Epithelial cell of proximal tubule (primary cell): ENCODE measurements at regions not wholly inside any gene's neighbourhood (a gene's known extent, or its start where the extent isn't known, plus 50 kb on each side); places are given as distances from the start of the nearest gene placed in this dataset.

Experiments
- DNase-seq: peaks from one replicate; pipeline ENCODE4 v3.0.0-alpha.2; 2011; ENCODE audit warnings: low read depth
- H3K4me3 ChIP-seq: 2 replicates; pipeline ENCODE4 v1.5.1; 2011; ENCODE audit warnings: low read depth, mild to moderate bottlenecking, low read length
- TF ChIP-seq, protein P1 (sequence below): conservative IDR thresholded peaks from 2 replicates; pipeline ENCODE4 v1.5.1; 2012; ENCODE audit warnings: low read depth, mild to moderate bottlenecking, low read length

- TF ChIP-seq, protein P1, sequence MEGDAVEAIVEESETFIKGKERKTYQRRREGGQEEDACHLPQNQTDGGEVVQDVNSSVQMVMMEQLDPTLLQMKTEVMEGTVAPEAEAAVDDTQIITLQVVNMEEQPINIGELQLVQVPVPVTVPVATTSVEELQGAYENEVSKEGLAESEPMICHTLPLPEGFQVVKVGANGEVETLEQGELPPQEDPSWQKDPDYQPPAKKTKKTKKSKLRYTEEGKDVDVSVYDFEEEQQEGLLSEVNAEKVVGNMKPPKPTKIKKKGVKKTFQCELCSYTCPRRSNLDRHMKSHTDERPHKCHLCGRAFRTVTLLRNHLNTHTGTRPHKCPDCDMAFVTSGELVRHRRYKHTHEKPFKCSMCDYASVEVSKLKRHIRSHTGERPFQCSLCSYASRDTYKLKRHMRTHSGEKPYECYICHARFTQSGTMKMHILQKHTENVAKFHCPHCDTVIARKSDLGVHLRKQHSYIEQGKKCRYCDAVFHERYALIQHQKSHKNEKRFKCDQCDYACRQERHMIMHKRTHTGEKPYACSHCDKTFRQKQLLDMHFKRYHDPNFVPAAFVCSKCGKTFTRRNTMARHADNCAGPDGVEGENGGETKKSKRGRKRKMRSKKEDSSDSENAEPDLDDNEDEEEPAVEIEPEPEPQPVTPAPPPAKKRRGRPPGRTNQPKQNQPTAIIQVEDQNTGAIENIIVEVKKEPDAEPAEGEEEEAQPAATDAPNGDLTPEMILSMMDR, result no peak
- no peak overlapping the region for H3K4me3 ChIP-seq
- no peak for DNase-seq
Measured at GRCh38 chr11:112735470-112735869, 225.8 kb upstream of the NCAM1 start.

- TF ChIP-seq, protein P1, result no peak
- no peak for DNase-seq
- no peak overlapping the region for H3K4me3 ChIP-seq
Measured at GRCh38 chr11:112744041-112744440, 217.2 kb upstream of the NCAM1 start.

- no peak overlapping the region for H3K4me3 ChIP-seq
- TF ChIP-seq, protein P1, result no peak
- DNase-seq, result no peak
Measured at GRCh38 chr11:112745973-112746372, 215.2 kb upstream of the NCAM1 start.

- no peak overlapping the region for H3K4me3 ChIP-seq
- TF ChIP-seq, protein P1, result no peak
Measured at GRCh38 chr11:112748252-112748651, 213.0 kb upstream of the NCAM1 start.

GRCh38 chr11:112748713-112749543, 212.3 kb upstream of the NCAM1 start:
- no peak for DNase-seq
- no peak overlapping the region for H3K4me3 ChIP-seq
- TF ChIP-seq, protein P1, result no peak

More at GRCh38 chr11:112748252-112748651, 213.0 kb upstream of the NCAM1 start:
- DNase-seq, result no peak

- no peak overlapping the region for H3K4me3 ChIP-seq
- no peak for DNase-seq
- TF ChIP-seq, protein P1, result no peak
Measured at GRCh38 chr11:112751329-112751728, 209.9 kb upstream of the NCAM1 start.

DNA sequence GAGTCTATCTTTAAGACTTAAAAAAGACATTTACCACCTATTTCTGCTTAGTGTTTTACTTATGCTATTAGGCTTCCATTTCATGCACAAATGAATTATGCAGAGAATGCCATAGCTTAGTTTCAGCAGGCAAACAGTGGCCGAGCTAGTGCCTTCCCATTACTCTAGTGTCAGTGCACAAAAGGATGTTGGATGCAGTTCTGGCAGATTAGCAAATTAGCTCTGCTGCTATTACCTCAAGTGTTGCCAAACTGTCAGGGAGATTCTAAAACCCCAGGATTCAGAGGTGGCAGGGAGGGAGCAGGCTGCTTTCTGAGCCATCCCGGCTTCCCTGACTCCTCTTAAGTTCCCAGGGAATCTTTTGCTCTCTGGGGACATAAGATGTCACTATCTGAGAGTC, 209.4 kb upstream of the NCAM1 start:
- no peak for DNase-seq
- TF ChIP-seq, protein P1, result no peak
- no peak overlapping the region for H3K4me3 ChIP-seq
